CD4-positive, CD25-positive, alpha-beta regulatory T cell (primary cell): ENCODE measurements at regions not wholly inside any gene's neighbourhood (a gene's known extent, or its start where the extent isn't known, plus 50 kb on each side); places are given as distances from the start of the nearest gene placed in this dataset.

ENCODE experiments used
- ATAC-seq, 2 donors: fragments of 150-1000 bp; cut with Tn5 transposase; one replicate each; pipeline ENCODE4 v1.10.0; 2021; ENCODE audit warnings: low read depth in 2 of 2, moderate number of reproducible peaks in 2 of 2, moderate library complexity in 1 of 2
- DNase-seq, 3 donors: peaks; one replicate each; pipeline versions ENCODE4 v3.0.0 to v3.0.0-alpha.2; 2012 to 2022; ENCODE audit warnings: mixed read lengths in 1 of 3
- H3K27ac ChIP-seq: one replicate; pipeline ENCODE4 v1.7.0; 2013; ENCODE audit warnings: mild to moderate bottlenecking, low read length; ENCODE audit not compliant: insufficient read depth, poor library complexity, severe bottlenecking
- H3K27me3 ChIP-seq: one replicate; pipeline ENCODE4 v1.7.0; 2013; ENCODE audit warnings: low read length; ENCODE audit not compliant: control insufficient read depth, insufficient read depth
- H3K36me3 ChIP-seq: one replicate; pipeline ENCODE4 v1.7.0; 2013; ENCODE audit warnings: mild to moderate bottlenecking, low read length, moderate library complexity; ENCODE audit not compliant: control insufficient read depth, insufficient read depth
- H3K4me1 ChIP-seq: 2 replicates; pipeline ENCODE4 v1.7.0; 2013; ENCODE audit warnings: mild to moderate bottlenecking, low read length; ENCODE audit not compliant: insufficient read depth, control insufficient read depth, poor library complexity, severe bottlenecking
- H3K4me3 ChIP-seq: one replicate; pipeline ENCODE4 v1.7.0; 2013; ENCODE audit warnings: low read depth, mild to moderate bottlenecking, low read length, moderate library complexity
- H3K9me3 ChIP-seq, 2 experiments: 1 replicate in 1 of 2; 2 replicates in 1 of 2; pipeline ENCODE4 v1.7.0; 2013; ENCODE audit warnings: low read length in 2 of 2, mild to moderate bottlenecking in 1 of 2, moderate library complexity in 1 of 2; ENCODE audit not compliant: control insufficient read depth in 2 of 2
- H3K27ac Mint-ChIP-seq, 3 donors: one replicate each; pipeline ENCODE4 v1.8.0; 2020 to 2022; ENCODE audit warnings: mild to moderate bottlenecking in 3 of 3, mixed read lengths in 3 of 3, moderate library complexity in 2 of 3
- H3K27me3 Mint-ChIP-seq: one replicate; pipeline ENCODE4 v1.8.0; 2022; ENCODE audit warnings: mild to moderate bottlenecking, mixed read lengths
- H3K36me3 Mint-ChIP-seq: one replicate; pipeline ENCODE4 v1.8.0; 2020; ENCODE audit warnings: mixed read lengths
- H3K4me1 Mint-ChIP-seq, 4 donors: one replicate each; pipeline ENCODE4 v1.8.0; 2020 to 2022; ENCODE audit warnings: mixed read lengths in 4 of 4, mild to moderate bottlenecking in 1 of 4
- H3K4me3 Mint-ChIP-seq, 4 donors: one replicate each; pipeline ENCODE4 v1.8.0; 2020 to 2022; ENCODE audit warnings: mild to moderate bottlenecking in 4 of 4, mixed read lengths in 4 of 4, moderate library complexity in 3 of 4
- H3K9me3 Mint-ChIP-seq, 7 donors: one replicate each; pipeline ENCODE4 v1.8.0; 2020 to 2022; ENCODE audit warnings: mixed read lengths in 7 of 7, mild to moderate bottlenecking in 3 of 7, moderate library complexity in 2 of 7

- Mint-ChIP-seq H3K9me3 (peaks cover 2 to 16% (median 6%) of the 10 kb centered on the region in 7 donors), H3K36me3 (no peaks in the 10 kb centered on the region), H3K4me1 (no peaks in the 10 kb centered on the region), H3K27ac (no peak overlapping the region), H3K27me3 (no peaks in the 10 kb centered on the region), H3K4me3 (no peak overlapping the region)
- H3K36me3 ChIP-seq: no peaks in the 10 kb centered on the region
- H3K27ac ChIP-seq: no peak overlapping the region
- H3K4me3 ChIP-seq: no peak overlapping the region
- ATAC-seq: no peak
- H3K9me3 ChIP-seq: no peaks in the 10 kb centered on the region
- no peaks in the 10 kb centered on the region for H3K4me1 ChIP-seq
- no peak for DNase-seq
- H3K27me3 ChIP-seq: no peaks in the 10 kb centered on the region
These were observed 694.8 kb upstream of the INTU start for GRCh38 chr4:126937846-126938422.

GRCh38 chr4:126939401-126939800, 693.4 kb upstream of the INTU start:
- no peak overlapping the region for H3K4me3 ChIP-seq
- H3K4me3 Mint-ChIP-seq: no peak overlapping the region
- no peaks in the 10 kb centered on the region for H3K27me3 ChIP-seq
- no peaks in the 10 kb centered on the region for H3K36me3 Mint-ChIP-seq
- H3K9me3 ChIP-seq: no peaks in the 10 kb centered on the region
- no peaks in the 10 kb centered on the region for H3K4me1 ChIP-seq
- H3K36me3 ChIP-seq: no peaks in the 10 kb centered on the region
- no peaks in the 10 kb centered on the region for H3K4me1 Mint-ChIP-seq
- H3K9me3 Mint-ChIP-seq: peaks cover 3 to 16% (median 6%) of the 10 kb centered on the region in 7 donors
- H3K27me3 Mint-ChIP-seq: no peaks in the 10 kb centered on the region
- ATAC-seq (no peak), DNase-seq (no peak)
- H3K27ac ChIP-seq: no peak overlapping the region
- H3K27ac Mint-ChIP-seq: no peak overlapping the region

GRCh38 chr4:126947536-126947935, 685.2 kb upstream of the INTU start:
- no peaks in the 10 kb centered on the region for H3K4me1 ChIP-seq
- no peaks in the 10 kb centered on the region for H3K27me3 Mint-ChIP-seq
- H3K36me3 Mint-ChIP-seq: no peaks in the 10 kb centered on the region
- no peak overlapping the region for H3K4me3 Mint-ChIP-seq
- peaks cover 1 to 9% (median 3%) of the 10 kb centered on the region in 7 donors for H3K9me3 Mint-ChIP-seq
- H3K4me1 Mint-ChIP-seq: peaks cover 0 to 2% (median 0%) of the 10 kb centered on the region in 4 donors
- ATAC-seq: no peak
- no peaks in the 10 kb centered on the region for H3K27me3 ChIP-seq
- no peaks in the 10 kb centered on the region for H3K36me3 ChIP-seq
- H3K9me3 ChIP-seq: no peaks in the 10 kb centered on the region
- no peak overlapping the region for H3K4me3 ChIP-seq
- H3K27ac Mint-ChIP-seq: no peak overlapping the region
- DNase-seq: no peak
- no peak overlapping the region for H3K27ac ChIP-seq

- no peak overlapping the region for H3K27ac ChIP-seq
- H3K9me3 ChIP-seq: no peaks in the 10 kb centered on the region
- H3K27me3 ChIP-seq: no peaks in the 10 kb centered on the region
- H3K4me1 Mint-ChIP-seq: peaks cover 0 to 2% (median 0%) of the 10 kb centered on the region in 4 donors
- no peaks in the 10 kb centered on the region for H3K4me1 ChIP-seq
- no peaks in the 10 kb centered on the region for H3K36me3 ChIP-seq
- H3K27ac Mint-ChIP-seq: no peak overlapping the region
- no peaks in the 10 kb centered on the region for H3K36me3 Mint-ChIP-seq
- no peak for DNase-seq
- no peaks in the 10 kb centered on the region for H3K27me3 Mint-ChIP-seq
- H3K4me3 ChIP-seq: no peak overlapping the region
- peaks cover 0 to 12% (median 5%) of the 10 kb centered on the region in 7 donors for H3K9me3 Mint-ChIP-seq
- H3K4me3 Mint-ChIP-seq: no peak overlapping the region
- no peak for ATAC-seq
These were observed 678.0 kb upstream of the INTU start for GRCh38 chr4:126954537-126955291.

GRCh38 chr4:126955292-126956183, 677.2 kb upstream of the INTU start:
- no peak overlapping the region for H3K27ac Mint-ChIP-seq
- no peaks in the 10 kb centered on the region for H3K9me3 ChIP-seq
- no peak overlapping the region for H3K4me3 Mint-ChIP-seq
- ATAC-seq: no peak
- peaks cover 0 to 2% (median 0%) of the 10 kb centered on the region in 4 donors for H3K4me1 Mint-ChIP-seq
- no peak overlapping the region for H3K4me3 ChIP-seq
- no peak overlapping the region for H3K27ac ChIP-seq
- no peaks in the 10 kb centered on the region for H3K4me1 ChIP-seq
- H3K9me3 Mint-ChIP-seq: peaks cover 0 to 12% (median 4%) of the 10 kb centered on the region in 7 donors
- H3K27me3 Mint-ChIP-seq: no peaks in the 10 kb centered on the region
- no peak for DNase-seq
- H3K36me3 ChIP-seq: no peaks in the 10 kb centered on the region
- H3K27me3 ChIP-seq: no peaks in the 10 kb centered on the region
- no peaks in the 10 kb centered on the region for H3K36me3 Mint-ChIP-seq

- Mint-ChIP-seq H3K9me3 (peaks cover 0 to 12% (median 4%) of the 10 kb centered on the region in 7 donors), H3K36me3 (no peaks in the 10 kb centered on the region), H3K4me1 (peaks cover 0 to 2% (median 0%) of the 10 kb centered on the region in 4 donors), H3K27me3 (no peaks in the 10 kb centered on the region), H3K4me3 (no peak overlapping the region), H3K27ac (no peak overlapping the region)
- H3K27me3 ChIP-seq: no peaks in the 10 kb centered on the region
- no peaks in the 10 kb centered on the region for H3K4me1 ChIP-seq
- H3K36me3 ChIP-seq: no peaks in the 10 kb centered on the region
- H3K9me3 ChIP-seq: no peaks in the 10 kb centered on the region
- ATAC-seq (no peak), DNase-seq (no peak)
- H3K4me3 ChIP-seq: no peak overlapping the region
- no peak overlapping the region for H3K27ac ChIP-seq
These were observed 676.4 kb upstream of the INTU start for GRCh38 chr4:126956184-126956897.

GRCh38 chr4:126957556-126957955, 675.2 kb upstream of the INTU start:
- Mint-ChIP-seq H3K36me3 (no peaks in the 10 kb centered on the region), H3K4me3 (no peak overlapping the region), H3K9me3 (peaks cover 0 to 11% (median 5%) of the 10 kb centered on the region in 7 donors), H3K27me3 (no peaks in the 10 kb centered on the region), H3K4me1 (no peaks in the 10 kb centered on the region), H3K27ac (no peak overlapping the region)
- Histone ChIP-seq H3K36me3 (no peaks in the 10 kb centered on the region), H3K4me1 (no peaks in the 10 kb centered on the region), H3K27ac (no peak overlapping the region), H3K4me3 (no peak overlapping the region), H3K9me3 (no peaks in the 10 kb centered on the region), H3K27me3 (no peaks in the 10 kb centered on the region)
- DNase-seq (no peak), ATAC-seq (no peak)
